ENCODE measurements at regions not wholly inside any gene's neighbourhood (a gene's known extent, or its start where the extent isn't known, plus 50 kb on each side); places are given as distances from the start of the nearest gene placed in this dataset.

DNA sequence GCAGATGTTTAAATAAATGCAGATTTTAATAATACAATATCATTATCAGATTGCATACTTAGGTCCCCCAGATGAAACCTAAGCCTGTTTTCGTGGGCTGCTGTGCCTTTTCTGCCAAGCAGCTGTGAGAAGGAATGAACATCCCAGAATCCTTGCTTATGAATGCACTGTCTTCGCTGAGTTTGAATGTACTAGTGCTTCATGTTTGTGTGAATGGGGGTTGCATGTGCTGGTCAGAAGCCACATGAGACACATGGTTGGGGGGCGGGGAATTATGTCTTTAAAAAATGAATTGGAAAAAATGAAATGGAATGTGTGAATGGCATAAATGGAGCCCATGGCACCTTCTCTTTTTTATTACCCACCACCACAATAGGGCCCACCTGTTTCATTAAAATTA is 125.4 kb upstream of the HSD17B12 start:
- Histone ChIP-seq H3K9me3 (ENCODE audit: low read depth, low read length) (no peaks in the 10 kb centered on the region), H3K36me3 (ENCODE audit: insufficient read depth, low read length) (no peaks in the 10 kb centered on the region), H3K27ac (no peak overlapping the region), H3K9ac (ENCODE audit: insufficient read length) (no peak overlapping the region), H3K4me3 (no peak overlapping the region)
- TF ChIP-seq POLR2AphosphoS5 (IDR thresholded peaks at IDR 0.05; ENCODE audit: borderline replicate concordance, low read depth, low read length) (no peak), FOXP2 (optimal IDR thresholded peaks at IDR 0.05; ENCODE audit: control extremely low read depth, extremely low read length, insufficient read depth) (no peak), EZH2 (IDR thresholded peaks at IDR 0.05) (no peak)
- DNase-seq (ENCODE audit: low read depth, low spot score), result no peak

- Histone ChIP-seq H3K4me3 (peak overlapping the region; percentile 65), H3K9me3 (ENCODE audit: low read depth, low read length) (no peaks in the 10 kb centered on the region), H3K9ac (ENCODE audit: insufficient read length) (no peak overlapping the region), H3K27ac (no peak overlapping the region), H3K36me3 (ENCODE audit: insufficient read depth, low read length) (no peaks in the 10 kb centered on the region)
- no peak for TF ChIP-seq FOXP2 (optimal IDR thresholded peaks at IDR 0.05; ENCODE audit: control extremely low read depth, extremely low read length, insufficient read depth)
- DNase-seq (ENCODE audit: low read depth, low spot score), result no peak
These were observed 124.5 kb upstream of the HSD17B12 start for GRCh38 chr11:43555816-43556611.

- H3K4me3 ChIP-seq, result peak overlapping the region; percentile 65
- no peak for DNase-seq (ENCODE audit: low read depth, low spot score)
- no peak overlapping the region for H3K27ac ChIP-seq
- H3K9ac ChIP-seq (ENCODE audit: insufficient read length), result no peak overlapping the region
- H3K9me3 ChIP-seq (ENCODE audit: low read depth, low read length), result no peaks in the 10 kb centered on the region
- TF ChIP-seq EZH2 (IDR thresholded peaks at IDR 0.05) (no peak), POLR2AphosphoS5 (IDR thresholded peaks at IDR 0.05; ENCODE audit: borderline replicate concordance, low read depth, low read length) (no peak), FOXP2 (optimal IDR thresholded peaks at IDR 0.05; ENCODE audit: control extremely low read depth, extremely low read length, insufficient read depth) (no peak)
- no peaks in the 10 kb centered on the region for H3K36me3 ChIP-seq (ENCODE audit: insufficient read depth, low read length)
These were observed 123.7 kb upstream of the HSD17B12 start for GRCh38 chr11:43556612-43557375.

GRCh38 chr11:43557553-43558110 is 122.9 kb upstream of the HSD17B12 start:
- no peaks in the 10 kb centered on the region for H3K9me3 ChIP-seq (ENCODE audit: low read depth, low read length)
- peak overlapping the region; percentile 65 for H3K4me3 ChIP-seq
- no peak overlapping the region for H3K9ac ChIP-seq (ENCODE audit: insufficient read length)
- no peak overlapping the region for H3K27ac ChIP-seq
- no peak for DNase-seq (ENCODE audit: low read depth, low spot score)
- H3K36me3 ChIP-seq (ENCODE audit: insufficient read depth, low read length), result no peaks in the 10 kb centered on the region
- no peak for TF ChIP-seq EZH2 (IDR thresholded peaks at IDR 0.05)
- no peak for TF ChIP-seq FOXP2 (optimal IDR thresholded peaks at IDR 0.05; ENCODE audit: control extremely low read depth, extremely low read length, insufficient read depth)
- TF ChIP-seq POLR2AphosphoS5 (IDR thresholded peaks at IDR 0.05; ENCODE audit: borderline replicate concordance, low read depth, low read length), result no peak

DNA sequence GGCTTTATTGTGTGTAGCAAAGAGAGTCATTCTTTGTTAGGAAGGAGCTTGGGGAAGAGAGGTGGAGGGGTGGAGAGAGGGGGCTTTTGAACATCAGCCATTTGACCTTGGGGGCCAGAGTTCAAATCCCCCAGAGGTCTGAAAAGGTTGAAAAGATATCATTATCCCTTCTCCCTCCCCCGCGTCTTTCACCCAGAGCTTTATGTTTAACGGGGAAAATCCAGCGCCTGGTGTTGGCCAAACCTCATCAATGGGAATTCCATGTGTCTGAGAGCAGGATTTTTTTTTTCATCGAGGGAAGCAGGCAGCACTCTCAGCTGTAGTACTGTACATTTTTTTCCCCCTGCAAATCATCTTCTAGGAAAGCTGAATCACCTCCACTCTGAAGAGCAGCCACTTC is 122.4 kb upstream of the HSD17B12 start:
- Histone ChIP-seq H3K9me3 (ENCODE audit: low read depth, low read length) (no peaks in the 10 kb centered on the region), H3K36me3 (ENCODE audit: insufficient read depth, low read length) (no peaks in the 10 kb centered on the region), H3K27ac (no peak overlapping the region), H3K9ac (ENCODE audit: insufficient read length) (no peak overlapping the region), H3K4me3 (no peak overlapping the region)
- TF ChIP-seq POLR2AphosphoS5 (IDR thresholded peaks at IDR 0.05; ENCODE audit: borderline replicate concordance, low read depth, low read length) (no peak), EZH2 (IDR thresholded peaks at IDR 0.05) (peak; percentile 39)
- no peak for DNase-seq (ENCODE audit: low read depth, low spot score)

- Histone ChIP-seq H3K36me3 (ENCODE audit: insufficient read depth, low read length) (no peaks in the 10 kb centered on the region), H3K27ac (no peak overlapping the region), H3K9me3 (ENCODE audit: low read depth, low read length) (no peaks in the 10 kb centered on the region), H3K4me3 (no peak overlapping the region), H3K9ac (ENCODE audit: insufficient read length) (no peak overlapping the region)
- TF ChIP-seq EZH2 (IDR thresholded peaks at IDR 0.05), result no peak
- TF ChIP-seq FOXP2 (optimal IDR thresholded peaks at IDR 0.05; ENCODE audit: control extremely low read depth, extremely low read length, insufficient read depth), result no peak
- TF ChIP-seq POLR2AphosphoS5 (IDR thresholded peaks at IDR 0.05; ENCODE audit: borderline replicate concordance, low read depth, low read length), result no peak
- no peak for DNase-seq (ENCODE audit: low read depth, low spot score)
These were observed 121.9 kb upstream of the HSD17B12 start for GRCh38 chr11:43558556-43559127.

DNA sequence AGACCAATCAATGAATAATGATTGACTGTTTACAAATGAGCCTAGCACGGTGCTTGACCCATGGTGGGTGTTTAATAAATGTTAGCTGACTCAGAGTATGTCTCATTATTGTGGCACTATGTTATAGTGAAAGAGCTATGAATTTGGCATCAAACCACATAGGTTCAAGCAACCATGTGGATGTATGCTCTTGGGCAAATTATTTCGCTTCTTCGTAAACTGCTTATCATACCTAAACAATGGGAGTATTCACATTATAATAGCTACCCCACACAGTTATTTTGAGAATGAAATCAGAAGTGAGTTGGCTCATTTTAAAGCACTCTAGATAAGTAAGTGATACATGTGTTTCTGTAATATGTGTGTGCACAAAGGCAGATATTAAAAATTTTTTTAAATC is 118.7 kb upstream of the HSD17B12 start:
- no peak for DNase-seq (ENCODE audit: low read depth, low spot score)
- H3K27ac ChIP-seq, result no peak overlapping the region
- H3K9me3 ChIP-seq (ENCODE audit: low read depth, low read length), result no peaks in the 10 kb centered on the region
- H3K9ac ChIP-seq (ENCODE audit: insufficient read length), result no peak overlapping the region
- H3K4me3 ChIP-seq, result no peak overlapping the region
- TF ChIP-seq FOXP2 (optimal IDR thresholded peaks at IDR 0.05; ENCODE audit: control extremely low read depth, extremely low read length, insufficient read depth), result no peak
- no peak for TF ChIP-seq EZH2 (IDR thresholded peaks at IDR 0.05)
- no peak for TF ChIP-seq POLR2AphosphoS5 (IDR thresholded peaks at IDR 0.05; ENCODE audit: borderline replicate concordance, low read depth, low read length)
- no peaks in the 10 kb centered on the region for H3K36me3 ChIP-seq (ENCODE audit: insufficient read depth, low read length)

GRCh38 chr11:43567396-43567975 is 113.1 kb upstream of the HSD17B12 start:
- H3K9me3 ChIP-seq (ENCODE audit: low read depth, low read length), result no peaks in the 10 kb centered on the region
- TF ChIP-seq POLR2AphosphoS5 (IDR thresholded peaks at IDR 0.05; ENCODE audit: borderline replicate concordance, low read depth, low read length) (no peak), FOXP2 (optimal IDR thresholded peaks at IDR 0.05; ENCODE audit: control extremely low read depth, extremely low read length, insufficient read depth) (no peak), EZH2 (IDR thresholded peaks at IDR 0.05) (no peak)
- H3K27ac ChIP-seq, result no peak overlapping the region
- no peaks in the 10 kb centered on the region for H3K36me3 ChIP-seq (ENCODE audit: insufficient read depth, low read length)
- DNase-seq (ENCODE audit: low read depth, low spot score), result peak; percentile 28
- no peak overlapping the region for H3K4me3 ChIP-seq
- H3K9ac ChIP-seq (ENCODE audit: insufficient read length), result no peak overlapping the region
